ENCODE measurements at regions not wholly inside any gene's neighbourhood (a gene's known extent, or its start where the extent isn't known, plus 50 kb on each side); places are given as distances from the start of the nearest gene placed in this dataset.

DNA sequence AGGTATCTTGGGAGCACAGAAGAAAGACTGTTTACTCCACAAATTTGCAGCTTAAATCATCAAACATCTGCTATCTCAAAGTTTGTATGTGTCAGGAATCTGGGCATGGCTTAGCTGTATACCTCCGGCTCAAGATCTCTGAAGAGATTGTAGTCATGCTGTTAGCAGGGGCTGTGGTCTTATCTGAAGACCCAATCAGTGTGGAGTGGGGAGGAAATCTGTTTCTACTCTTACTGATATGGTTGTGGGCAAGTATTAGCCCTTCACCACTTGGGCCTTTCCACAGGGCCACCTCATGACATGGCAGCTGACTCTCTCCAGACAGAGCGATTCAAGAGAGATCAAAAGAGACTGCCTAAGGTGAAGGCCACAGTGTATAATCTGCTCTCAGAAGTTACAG lies 438.7 kb downstream of the KIF2B start:
- TF ChIP-seq, protein P1, sequence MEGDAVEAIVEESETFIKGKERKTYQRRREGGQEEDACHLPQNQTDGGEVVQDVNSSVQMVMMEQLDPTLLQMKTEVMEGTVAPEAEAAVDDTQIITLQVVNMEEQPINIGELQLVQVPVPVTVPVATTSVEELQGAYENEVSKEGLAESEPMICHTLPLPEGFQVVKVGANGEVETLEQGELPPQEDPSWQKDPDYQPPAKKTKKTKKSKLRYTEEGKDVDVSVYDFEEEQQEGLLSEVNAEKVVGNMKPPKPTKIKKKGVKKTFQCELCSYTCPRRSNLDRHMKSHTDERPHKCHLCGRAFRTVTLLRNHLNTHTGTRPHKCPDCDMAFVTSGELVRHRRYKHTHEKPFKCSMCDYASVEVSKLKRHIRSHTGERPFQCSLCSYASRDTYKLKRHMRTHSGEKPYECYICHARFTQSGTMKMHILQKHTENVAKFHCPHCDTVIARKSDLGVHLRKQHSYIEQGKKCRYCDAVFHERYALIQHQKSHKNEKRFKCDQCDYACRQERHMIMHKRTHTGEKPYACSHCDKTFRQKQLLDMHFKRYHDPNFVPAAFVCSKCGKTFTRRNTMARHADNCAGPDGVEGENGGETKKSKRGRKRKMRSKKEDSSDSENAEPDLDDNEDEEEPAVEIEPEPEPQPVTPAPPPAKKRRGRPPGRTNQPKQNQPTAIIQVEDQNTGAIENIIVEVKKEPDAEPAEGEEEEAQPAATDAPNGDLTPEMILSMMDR (conservative IDR thresholded peaks at IDR 0.05; ENCODE audit: low read depth, low read length) = no peak
- no peak for TF ChIP-seq MAFK (IDR thresholded peaks at IDR 0.05; ENCODE audit: low read depth, low read length)
- TF ChIP-seq SMC3 (IDR thresholded peaks at IDR 0.05; ENCODE audit: low read depth, low read length) = no peak
- TF ChIP-seq FOS (IDR thresholded peaks at IDR 0.05; ENCODE audit: low read depth, low read length) = no peak

Measured in IMR-90 (cell line).